Progenitor cell of endocrine pancreas (in vitro differentiated cells): ENCODE measurements at regions not wholly inside any gene's neighbourhood (a gene's known extent, or its start where the extent isn't known, plus 50 kb on each side); places are given as distances from the start of the nearest gene placed in this dataset.

Experiments
- DNase-seq: peaks from one replicate; pipeline ENCODE4 v3.0.0; 2021; ENCODE audit warnings: low spot score; ENCODE audit not compliant: unreplicated experiment
- H3K27ac Mint-ChIP-seq: 2 replicates; pipeline ENCODE4 v1.8.0; 2021; ENCODE audit warnings: mild to moderate bottlenecking, moderate library complexity, mixed read lengths
- H3K27me3 Mint-ChIP-seq: 2 replicates; pipeline ENCODE4 v1.8.0; 2021; ENCODE audit warnings: mixed read lengths
- H3K36me3 Mint-ChIP-seq: 2 replicates; pipeline ENCODE4 v1.8.0; 2022; ENCODE audit warnings: mixed read lengths; ENCODE audit not compliant: insufficient read depth
- H3K4me1 Mint-ChIP-seq: 2 replicates; pipeline ENCODE4 v1.8.0; 2021; ENCODE audit warnings: low read depth, mixed read lengths
- H3K4me3 Mint-ChIP-seq: 2 replicates; pipeline ENCODE4 v1.8.0; 2021; ENCODE audit warnings: low read depth, mild to moderate bottlenecking, moderate library complexity, mixed read lengths
- H3K9me3 Mint-ChIP-seq: 2 replicates; pipeline ENCODE4 v1.8.0; 2021; ENCODE audit warnings: low read depth, mixed read lengths
- TF ChIP-seq, protein P1 (sequence below): fragments of 200-600 bp; sonication (generic); IDR thresholded peaks from one replicate; pipeline ENCODE4 v1.5.0; 2021; ENCODE audit warnings: antibody characterized with exemption, mild to moderate bottlenecking; ENCODE audit not compliant: unreplicated experiment

GRCh38 chr18:76771192-76771799 is 51.1 kb upstream of the ZNF236 start:
- no peaks in the 10 kb centered on the region for H3K27me3 Mint-ChIP-seq
- peaks cover 17% of the 10 kb centered on the region for H3K4me1 Mint-ChIP-seq
- DNase-seq, result no peak
- no peak overlapping the region for H3K4me3 Mint-ChIP-seq
- peaks cover 2% of the 10 kb centered on the region for H3K36me3 Mint-ChIP-seq
- TF ChIP-seq, protein P1, sequence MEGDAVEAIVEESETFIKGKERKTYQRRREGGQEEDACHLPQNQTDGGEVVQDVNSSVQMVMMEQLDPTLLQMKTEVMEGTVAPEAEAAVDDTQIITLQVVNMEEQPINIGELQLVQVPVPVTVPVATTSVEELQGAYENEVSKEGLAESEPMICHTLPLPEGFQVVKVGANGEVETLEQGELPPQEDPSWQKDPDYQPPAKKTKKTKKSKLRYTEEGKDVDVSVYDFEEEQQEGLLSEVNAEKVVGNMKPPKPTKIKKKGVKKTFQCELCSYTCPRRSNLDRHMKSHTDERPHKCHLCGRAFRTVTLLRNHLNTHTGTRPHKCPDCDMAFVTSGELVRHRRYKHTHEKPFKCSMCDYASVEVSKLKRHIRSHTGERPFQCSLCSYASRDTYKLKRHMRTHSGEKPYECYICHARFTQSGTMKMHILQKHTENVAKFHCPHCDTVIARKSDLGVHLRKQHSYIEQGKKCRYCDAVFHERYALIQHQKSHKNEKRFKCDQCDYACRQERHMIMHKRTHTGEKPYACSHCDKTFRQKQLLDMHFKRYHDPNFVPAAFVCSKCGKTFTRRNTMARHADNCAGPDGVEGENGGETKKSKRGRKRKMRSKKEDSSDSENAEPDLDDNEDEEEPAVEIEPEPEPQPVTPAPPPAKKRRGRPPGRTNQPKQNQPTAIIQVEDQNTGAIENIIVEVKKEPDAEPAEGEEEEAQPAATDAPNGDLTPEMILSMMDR, result no peak
- H3K27ac Mint-ChIP-seq, result peak overlapping the region; percentile 59
- H3K9me3 Mint-ChIP-seq, result peaks cover 22% of the 10 kb centered on the region

- no peak overlapping the region for H3K4me3 Mint-ChIP-seq
- TF ChIP-seq, protein P1, result no peak
- H3K27ac Mint-ChIP-seq, result no peak overlapping the region
- no peaks in the 10 kb centered on the region for H3K27me3 Mint-ChIP-seq
- peaks cover 2% of the 10 kb centered on the region for H3K36me3 Mint-ChIP-seq
- peaks cover 22% of the 10 kb centered on the region for H3K9me3 Mint-ChIP-seq
- DNase-seq, result no peak
- H3K4me1 Mint-ChIP-seq, result peaks cover 17% of the 10 kb centered on the region
These were observed 54.4 kb upstream of the ZNF236 start for GRCh38 chr18:76767954-76768353.

- TF ChIP-seq, protein P1, result no peak
- no peak overlapping the region for H3K27ac Mint-ChIP-seq
- no peak for DNase-seq
- no peaks in the 10 kb centered on the region for H3K36me3 Mint-ChIP-seq
- no peak overlapping the region for H3K4me3 Mint-ChIP-seq
- H3K4me1 Mint-ChIP-seq, result peaks cover 9% of the 10 kb centered on the region
- H3K27me3 Mint-ChIP-seq, result no peaks in the 10 kb centered on the region
- peaks cover 11% of the 10 kb centered on the region for H3K9me3 Mint-ChIP-seq
These were observed 55.9 kb upstream of the ZNF236 start for GRCh38 chr18:76766429-76766828.

DNA sequence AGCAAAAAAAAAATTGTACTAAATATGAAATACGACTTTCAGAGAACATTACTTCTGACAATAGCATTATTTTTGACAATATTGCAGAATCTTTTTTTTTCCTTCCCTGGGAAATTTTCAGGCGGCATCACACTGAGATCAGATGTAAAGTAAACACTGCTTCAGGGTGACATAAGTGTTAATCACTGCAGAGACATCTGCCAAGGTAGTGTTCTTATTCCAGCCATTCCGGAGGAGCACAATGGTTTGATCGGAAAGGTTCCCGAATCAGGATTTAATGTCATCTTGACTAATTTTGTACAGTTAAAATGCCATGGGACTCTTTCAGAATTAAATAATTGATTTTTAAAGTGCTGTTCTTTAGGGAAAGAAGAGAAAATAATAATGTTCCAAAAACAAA is 56.7 kb upstream of the ZNF236 start:
- TF ChIP-seq, protein P1, result no peak
- H3K9me3 Mint-ChIP-seq, result peaks cover 7% of the 10 kb centered on the region
- H3K27ac Mint-ChIP-seq, result no peak overlapping the region
- H3K27me3 Mint-ChIP-seq, result no peaks in the 10 kb centered on the region
- peaks cover 3% of the 10 kb centered on the region for H3K4me1 Mint-ChIP-seq
- no peak for DNase-seq
- H3K36me3 Mint-ChIP-seq, result no peaks in the 10 kb centered on the region
- no peak overlapping the region for H3K4me3 Mint-ChIP-seq

- no peak for DNase-seq
- Mint-ChIP-seq H3K4me3 (no peak overlapping the region), H3K27me3 (no peaks in the 10 kb centered on the region), H3K36me3 (no peaks in the 10 kb centered on the region), H3K4me1 (no peaks in the 10 kb centered on the region), H3K27ac (no peak overlapping the region), H3K9me3 (peaks cover 7% of the 10 kb centered on the region)
- TF ChIP-seq, protein P1, result no peak
These were observed 58.0 kb upstream of the ZNF236 start for GRCh38 chr18:76764291-76764901.
